A673 (cell line): ENCODE measurements at regions not wholly inside any gene's neighbourhood (a gene's known extent, or its start where the extent isn't known, plus 50 kb on each side); places are given as distances from the start of the nearest gene placed in this dataset.

Experiments used
- BruUV-seq: library from RNA; stranded (reverse); fragments of 400-500 nt; replicated peaks from 2 replicates; lab custom pipeline; 2021; lab: Mats Ljungman, UMichigan
- CTCF ChIA-PET: fragments of 300-600 bp; sonication (Branson Sonifier 250); formaldehyde crosslinking; loops from one replicate; lab custom pipeline; 2022; ENCODE audit warnings: antibody characterized with exemption; lab: Charles Lee
- POLR2A ChIA-PET: fragments of 300-600 bp; sonication (Branson Sonifier 250); formaldehyde crosslinking; loops from one replicate; lab custom pipeline; 2022; ENCODE audit warnings: antibody characterized with exemption; ENCODE audit not compliant: low non-redundant PET; lab: Charles Lee
- DNase-seq: peaks from one replicate; pipeline ENCODE4 v3.0.0-alpha.2; 2015; ENCODE audit warnings: low spot score
- H3K27ac ChIP-seq: fragments of 200-600 bp; sonication (generic); 2 replicates; pipeline ENCODE4 v1.5.1; 2016; ENCODE audit warnings: mixed run types, low read depth, mild to moderate bottlenecking, mixed read lengths, antibody characterized with exemption, low read length; ENCODE audit not compliant: poor library complexity, severe bottlenecking
- H3K27me3 ChIP-seq: fragments of 200-600 bp; sonication (generic); replicated peaks from 2 replicates; pipeline ENCODE4 v1.6.1; 2017; ENCODE audit warnings: mixed run types, low read depth, mild to moderate bottlenecking, mixed read lengths, antibody characterized with exemption, low read length; ENCODE audit not compliant: insufficient read depth, poor library complexity
- H3K36me3 ChIP-seq: fragments of 200-600 bp; sonication (generic); 2 replicates; pipeline ENCODE4 v1.6.1; 2016; ENCODE audit warnings: mixed run types, mild to moderate bottlenecking, mixed read lengths, antibody characterized with exemption, low read length; ENCODE audit not compliant: insufficient read depth, poor library complexity, severe bottlenecking
- H3K4me1 ChIP-seq: fragments of 200-600 bp; sonication (generic); 2 replicates; pipeline ENCODE4 v1.6.1; 2017; ENCODE audit warnings: mixed run types, mild to moderate bottlenecking, mixed read lengths, antibody characterized with exemption, low read length; ENCODE audit not compliant: insufficient read depth, poor library complexity, severe bottlenecking
- H3K4me3 ChIP-seq: fragments of 200-600 bp; sonication (generic); 2 replicates; pipeline ENCODE4 v1.5.1; 2016; ENCODE audit warnings: low read depth, mixed run types, mild to moderate bottlenecking, mixed read lengths, low read length; ENCODE audit not compliant: poor library complexity, severe bottlenecking
- H3K9me3 ChIP-seq: fragments of 200-600 bp; sonication (generic); 2 replicates; pipeline ENCODE4 v1.6.1; 2016; ENCODE audit warnings: mixed run types, low read depth, mild to moderate bottlenecking, mixed read lengths, antibody characterized with exemption, low read length; ENCODE audit not compliant: poor library complexity, severe bottlenecking
- EZH2 ChIP-seq: fragments of 200-600 bp; sonication (generic); IDR thresholded peaks from 2 replicates; pipeline ENCODE4 v1.6.1; 2017; ENCODE audit warnings: borderline replicate concordance, low read depth, mild to moderate bottlenecking, mixed read lengths, antibody characterized with exemption, low read length; ENCODE audit not compliant: poor library complexity, severe bottlenecking
- intact Hi-C: fragments of 100-400 bp; cut with micrococcal nuclease; formaldehyde crosslinking; loops from one replicate; pipeline ENCODE4 v1.10.0; 2022; ENCODE audit not compliant: unreplicated experiment
- TF ChIP-seq, protein P1 (sequence below): fragments of 300-800, 200-600 bp; sonication (generic); conservative IDR thresholded peaks from 2 replicates; pipeline ENCODE4 v1.5.1; 2017; ENCODE audit warnings: low read depth, mild to moderate bottlenecking, antibody characterized with exemption, low read length, moderate library complexity, mixed read lengths

DNA sequence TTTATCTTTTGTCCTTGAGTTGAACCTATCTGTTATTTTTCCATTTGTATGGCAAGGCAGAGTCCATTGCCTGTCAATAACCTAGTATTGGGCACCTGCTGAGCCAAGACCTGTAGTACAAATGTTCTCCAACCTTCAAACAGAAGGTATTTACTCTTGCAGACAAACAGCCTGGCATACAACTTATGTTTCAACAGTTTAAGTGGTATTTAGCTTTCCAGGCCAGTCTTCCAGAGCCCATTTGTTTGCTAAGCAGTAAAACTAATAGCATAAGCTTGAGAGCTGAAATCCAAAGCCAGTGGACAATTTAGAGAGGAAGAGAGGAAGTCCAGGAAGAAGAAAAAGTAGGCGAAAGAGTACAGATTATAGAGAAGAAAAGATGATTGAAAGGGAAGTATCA is 979.3 kb downstream of the GLUD2 start:
- CTCF ChIA-PET: no interaction called here
- TF ChIP-seq EZH2: no peak
- TF ChIP-seq, protein P1, sequence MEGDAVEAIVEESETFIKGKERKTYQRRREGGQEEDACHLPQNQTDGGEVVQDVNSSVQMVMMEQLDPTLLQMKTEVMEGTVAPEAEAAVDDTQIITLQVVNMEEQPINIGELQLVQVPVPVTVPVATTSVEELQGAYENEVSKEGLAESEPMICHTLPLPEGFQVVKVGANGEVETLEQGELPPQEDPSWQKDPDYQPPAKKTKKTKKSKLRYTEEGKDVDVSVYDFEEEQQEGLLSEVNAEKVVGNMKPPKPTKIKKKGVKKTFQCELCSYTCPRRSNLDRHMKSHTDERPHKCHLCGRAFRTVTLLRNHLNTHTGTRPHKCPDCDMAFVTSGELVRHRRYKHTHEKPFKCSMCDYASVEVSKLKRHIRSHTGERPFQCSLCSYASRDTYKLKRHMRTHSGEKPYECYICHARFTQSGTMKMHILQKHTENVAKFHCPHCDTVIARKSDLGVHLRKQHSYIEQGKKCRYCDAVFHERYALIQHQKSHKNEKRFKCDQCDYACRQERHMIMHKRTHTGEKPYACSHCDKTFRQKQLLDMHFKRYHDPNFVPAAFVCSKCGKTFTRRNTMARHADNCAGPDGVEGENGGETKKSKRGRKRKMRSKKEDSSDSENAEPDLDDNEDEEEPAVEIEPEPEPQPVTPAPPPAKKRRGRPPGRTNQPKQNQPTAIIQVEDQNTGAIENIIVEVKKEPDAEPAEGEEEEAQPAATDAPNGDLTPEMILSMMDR: no peak
- H3K27me3 ChIP-seq: no peaks in the 10 kb centered on the region
- H3K27ac ChIP-seq: no peak overlapping the region
- DNase-seq: no peak
- H3K36me3 ChIP-seq: no peaks in the 10 kb centered on the region
- peaks cover 4% of the 10 kb centered on the region for H3K9me3 ChIP-seq
- no peaks in the 10 kb centered on the region for H3K4me1 ChIP-seq
- H3K4me3 ChIP-seq: no peak overlapping the region
- no TSS peak for BruUV-seq
- POLR2A ChIA-PET: no interaction called here
- intact Hi-C loops: no loop called here

DNA sequence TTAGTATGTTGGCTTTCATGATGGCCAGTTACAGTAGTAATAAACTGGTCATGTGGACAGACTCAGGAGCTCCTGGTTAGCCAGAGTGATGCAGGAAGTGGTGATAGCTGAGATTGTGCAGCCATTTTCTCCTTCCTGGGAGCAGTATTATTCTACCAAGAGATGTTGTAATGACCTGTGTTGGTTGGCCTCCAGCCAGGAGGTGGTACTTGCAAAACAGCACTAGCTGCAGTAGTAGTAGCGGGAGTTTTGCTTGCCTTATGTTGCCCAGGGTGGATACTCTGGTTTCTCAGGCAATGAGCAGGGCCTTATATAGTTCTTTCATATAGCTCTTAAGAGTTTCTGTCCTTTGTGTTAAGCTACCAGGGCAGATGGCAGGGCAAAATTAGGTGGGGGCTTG is 998.8 kb downstream of the GLUD2 start:
- Histone ChIP-seq H3K27ac (no peak overlapping the region), H3K4me1 (no peaks in the 10 kb centered on the region), H3K27me3 (no peaks in the 10 kb centered on the region), H3K4me3 (no peak overlapping the region), H3K36me3 (no peaks in the 10 kb centered on the region), H3K9me3 (peaks cover 7% of the 10 kb centered on the region)
- TF ChIP-seq, protein P1: no peak
- TF ChIP-seq EZH2: no peak
- DNase-seq: no peak
- intact Hi-C loops: no loop called here
- BruUV-seq: no TSS peak
- CTCF ChIA-PET: no interaction called here
- POLR2A ChIA-PET: no interaction called here

DNA sequence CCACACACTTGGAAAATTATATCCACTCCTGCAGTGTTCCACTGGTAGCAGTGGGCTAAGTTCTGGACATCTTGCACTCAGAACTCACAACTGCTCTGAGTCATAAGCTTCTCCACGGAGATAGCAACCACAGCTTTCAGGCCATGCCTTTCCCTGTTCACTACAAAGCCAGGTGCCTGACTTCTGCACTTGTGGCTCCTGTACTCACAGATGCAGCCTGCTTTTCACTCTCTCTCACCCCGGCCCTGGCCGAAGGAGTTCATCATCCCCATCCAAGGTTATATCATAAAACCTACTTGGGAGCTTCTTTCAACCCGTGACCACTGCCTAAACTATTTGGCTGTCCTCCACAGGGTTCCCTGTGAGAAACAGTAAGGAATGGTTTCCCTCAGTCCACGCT is 999.4 kb downstream of the GLUD2 start:
- no TSS peak for BruUV-seq
- H3K36me3 ChIP-seq: no peaks in the 10 kb centered on the region
- POLR2A ChIA-PET: no interaction called here
- H3K27ac ChIP-seq: no peak overlapping the region
- intact Hi-C loops: no loop called here
- CTCF ChIA-PET: no interaction called here
- H3K9me3 ChIP-seq: peaks cover 7% of the 10 kb centered on the region
- H3K27me3 ChIP-seq: no peaks in the 10 kb centered on the region
- TF ChIP-seq, protein P1: no peak
- no peak for TF ChIP-seq EZH2
- no peaks in the 10 kb centered on the region for H3K4me1 ChIP-seq
- no peak for DNase-seq
- H3K4me3 ChIP-seq: no peak overlapping the region
